HG02571 (cell line): ENCODE measurements at regions not wholly inside any gene's neighbourhood (a gene's known extent, or its start where the extent isn't known, plus 50 kb on each side); places are given as distances from the start of the nearest gene placed in this dataset.

Experiments
- ATAC-seq: cut with Tn5 transposase; IDR thresholded peaks from one replicate; pipeline ENCODE4 v1.9.1; 2021; ENCODE audit warnings: mild to moderate bottlenecking, moderate library complexity; ENCODE audit not compliant: unreplicated experiment

DNA sequence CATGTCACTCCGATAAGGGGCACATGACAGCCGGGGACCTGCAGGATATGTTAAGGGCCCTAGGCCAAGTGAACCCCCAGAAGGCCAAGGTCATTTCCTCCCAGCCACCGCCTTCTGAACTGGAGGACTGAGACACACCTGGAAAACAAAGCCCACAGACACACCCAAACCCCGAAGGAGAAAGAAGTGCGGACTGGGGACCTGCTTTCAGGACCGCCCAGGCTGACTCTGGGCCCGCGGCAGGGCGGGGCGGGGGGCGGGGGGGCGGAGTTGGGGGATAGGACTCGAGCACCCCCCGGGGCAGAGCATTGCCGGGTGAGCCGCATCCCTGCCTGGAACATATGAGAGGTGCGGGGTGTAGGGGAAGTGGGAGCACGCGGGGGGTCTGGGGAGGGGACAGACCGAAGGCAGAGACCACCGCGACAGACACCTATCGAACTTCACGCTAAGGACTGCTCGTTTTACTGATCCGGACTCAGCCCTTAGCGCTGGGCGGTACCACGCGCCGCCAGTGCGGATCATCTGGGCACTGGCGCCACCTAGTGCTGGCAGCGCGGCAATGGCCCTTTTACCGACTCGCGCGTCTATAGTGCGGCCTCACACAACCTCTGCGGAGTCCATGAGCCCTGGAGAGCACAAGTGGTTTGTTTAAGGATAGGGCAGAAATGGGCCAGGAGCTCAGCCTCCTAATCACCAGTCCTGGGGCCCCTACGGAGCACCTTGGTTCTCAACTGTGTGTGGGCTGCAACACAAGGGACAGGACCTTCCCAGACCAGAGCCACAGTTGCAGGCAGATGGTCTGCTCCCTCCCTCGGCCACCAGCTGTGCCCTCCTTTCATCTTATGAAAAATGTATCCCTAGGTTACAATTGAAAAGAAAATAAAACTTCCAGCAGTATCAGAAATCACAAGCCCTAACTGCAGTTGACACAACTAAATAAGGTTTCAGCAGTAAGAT is 157.6 kb downstream of the HERPUD2 start:
- ATAC-seq, result peak; percentile 96

DNA sequence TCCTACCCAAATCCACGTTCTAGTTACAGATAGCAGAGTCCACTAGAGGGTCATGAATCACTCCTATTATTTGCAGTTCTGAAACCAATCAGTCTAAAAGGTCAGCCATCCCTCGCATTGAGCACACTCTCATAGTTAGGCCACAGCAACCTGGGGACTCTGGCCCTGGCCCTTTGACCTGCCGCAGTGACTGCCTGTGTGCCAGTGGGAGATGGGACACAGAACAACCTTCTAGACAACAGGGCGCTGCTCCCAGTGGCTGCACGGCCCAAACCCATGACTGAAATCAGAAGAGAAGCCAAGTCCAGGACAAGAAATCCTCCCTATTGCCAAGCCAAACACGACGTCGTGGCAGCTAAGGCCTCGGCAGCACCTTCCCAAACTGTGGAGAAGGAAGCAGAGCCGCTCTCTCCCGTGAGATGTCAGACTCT is 158.5 kb downstream of the HERPUD2 start:
- no peak for ATAC-seq

DNA sequence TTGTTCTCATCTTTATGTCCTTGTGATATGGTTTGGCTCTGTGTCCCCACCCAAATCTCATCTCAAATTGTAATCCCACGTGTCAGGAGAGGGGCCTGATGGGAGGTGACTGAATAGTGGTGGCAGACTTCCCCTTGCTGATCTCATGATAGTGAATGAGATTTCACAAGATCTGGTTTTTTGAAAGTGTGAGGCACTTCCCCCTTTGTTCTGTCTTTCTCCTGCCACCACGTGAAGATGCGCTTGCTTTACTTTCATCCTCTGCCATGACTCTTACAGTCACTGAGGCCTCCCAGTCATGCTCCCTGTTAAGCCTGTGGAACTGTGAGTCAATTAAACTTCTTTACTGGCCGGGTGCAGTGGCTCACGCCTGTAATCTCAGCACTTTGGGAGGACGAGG is 161.0 kb downstream of the HERPUD2 start:
- ATAC-seq, result no peak

DNA sequence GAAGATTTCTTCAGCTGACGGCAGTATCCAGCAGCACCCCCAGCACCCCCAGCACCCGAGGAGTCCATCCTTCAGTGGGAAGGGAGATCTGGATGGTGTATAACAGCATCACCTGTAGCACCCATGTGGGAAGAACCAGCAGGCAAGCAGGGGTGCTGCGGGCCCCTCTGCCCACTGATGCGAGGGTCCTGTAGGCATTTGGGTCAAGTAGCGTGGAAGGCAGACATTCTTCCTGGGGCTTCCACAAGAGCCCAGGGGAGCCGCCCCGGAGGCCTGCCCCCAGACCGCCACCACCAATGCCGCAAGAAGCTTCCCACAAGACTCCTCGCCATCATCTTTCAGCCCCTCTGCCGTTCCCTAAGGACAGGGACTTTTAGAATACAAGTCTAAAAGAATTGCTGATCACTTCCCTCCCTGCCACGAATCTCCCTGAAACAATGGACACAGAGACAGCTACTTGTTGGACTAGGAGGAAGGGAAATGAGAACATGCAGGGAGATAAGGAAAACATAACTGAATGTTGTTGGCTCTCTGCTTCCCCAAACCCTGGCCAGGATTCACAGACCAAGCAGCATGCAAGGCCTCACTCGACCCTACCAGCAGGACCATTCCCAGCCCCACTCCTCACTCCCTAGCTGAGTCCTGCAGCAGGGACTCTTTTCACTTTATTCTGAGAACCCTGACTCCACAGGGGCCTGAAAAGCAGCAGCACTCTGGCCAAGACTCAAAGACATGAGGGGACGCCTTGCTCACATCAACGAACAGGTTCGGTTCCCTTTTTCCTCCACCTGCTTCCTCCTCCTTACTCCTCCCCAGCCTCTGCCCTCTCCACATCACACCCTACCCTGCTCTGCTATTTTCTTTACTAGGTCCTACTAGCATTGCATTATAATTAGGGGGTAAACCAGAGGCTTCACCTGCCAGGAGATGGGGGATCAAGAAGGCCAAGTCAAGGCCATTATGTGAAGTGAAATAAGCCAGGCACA is 164.5 kb downstream of the HERPUD2 start:
- no peak for ATAC-seq

DNA sequence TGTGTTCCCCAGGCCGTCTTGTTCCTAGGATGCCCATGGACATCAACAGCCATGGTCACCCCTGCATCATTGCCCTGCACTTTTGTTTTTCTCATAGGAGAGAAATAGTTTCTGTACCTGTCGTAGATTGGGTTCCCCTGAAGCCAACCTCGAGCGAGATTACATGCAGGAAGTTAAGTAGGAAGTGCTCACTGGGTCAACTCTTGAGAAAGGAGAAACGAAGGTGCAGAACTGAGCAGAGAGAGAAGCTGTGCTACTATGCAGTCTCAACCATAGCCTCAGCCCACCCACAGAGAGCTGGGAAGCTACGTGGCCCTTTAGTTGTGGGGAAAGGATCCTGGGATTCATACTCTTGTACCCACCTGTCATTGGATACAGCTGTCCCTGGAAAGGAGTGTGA is 165.2 kb downstream of the HERPUD2 start:
- no peak for ATAC-seq

DNA sequence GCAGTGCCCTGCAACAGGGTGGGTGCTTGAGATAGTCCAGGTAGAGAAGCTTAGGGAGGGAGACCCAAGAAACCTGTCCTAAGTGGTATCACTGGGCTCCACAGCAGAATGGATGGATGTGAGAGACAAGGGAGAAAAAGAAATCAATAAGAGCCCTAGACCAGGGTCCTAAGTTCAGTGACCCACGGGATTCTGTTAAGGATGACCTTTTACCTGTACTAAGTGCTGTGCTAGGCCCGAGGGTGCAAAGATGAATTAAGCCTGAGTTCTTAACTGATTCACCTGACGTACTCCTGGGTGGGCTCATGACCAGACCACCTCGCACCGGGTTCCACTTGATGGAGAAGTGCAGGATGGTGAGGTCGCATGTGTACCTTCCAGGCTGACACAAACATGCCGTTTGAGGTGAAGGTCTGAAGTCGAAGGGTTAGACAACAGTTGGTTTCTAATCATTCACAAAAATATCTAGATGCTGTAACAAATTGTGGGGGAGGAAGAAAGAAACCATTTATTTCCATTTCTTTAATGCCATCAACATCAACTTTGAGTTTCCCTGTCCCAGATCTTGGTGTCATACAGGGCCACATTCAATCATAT is 166.5 kb downstream of the HERPUD2 start:
- ATAC-seq, result no peak

DNA sequence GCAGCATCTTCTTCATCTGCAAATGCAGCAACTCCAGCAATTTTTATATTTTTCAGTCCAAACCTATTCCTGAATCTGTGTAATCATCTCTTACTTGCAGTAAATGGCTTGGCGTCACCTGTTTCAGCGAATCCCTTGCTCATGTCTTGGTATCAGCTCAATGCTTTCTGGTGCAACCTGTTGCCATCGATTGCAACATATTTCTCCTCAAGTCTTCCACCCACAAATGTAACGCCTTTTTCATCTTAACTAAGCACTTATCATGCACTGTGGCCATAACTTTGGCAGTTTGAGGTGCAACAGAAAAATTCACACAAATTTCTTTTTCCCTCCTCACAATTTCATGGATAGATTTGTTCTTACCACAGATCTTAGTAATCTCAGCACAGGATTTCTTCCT is 168.3 kb downstream of the HERPUD2 start:
- no peak for ATAC-seq

DNA sequence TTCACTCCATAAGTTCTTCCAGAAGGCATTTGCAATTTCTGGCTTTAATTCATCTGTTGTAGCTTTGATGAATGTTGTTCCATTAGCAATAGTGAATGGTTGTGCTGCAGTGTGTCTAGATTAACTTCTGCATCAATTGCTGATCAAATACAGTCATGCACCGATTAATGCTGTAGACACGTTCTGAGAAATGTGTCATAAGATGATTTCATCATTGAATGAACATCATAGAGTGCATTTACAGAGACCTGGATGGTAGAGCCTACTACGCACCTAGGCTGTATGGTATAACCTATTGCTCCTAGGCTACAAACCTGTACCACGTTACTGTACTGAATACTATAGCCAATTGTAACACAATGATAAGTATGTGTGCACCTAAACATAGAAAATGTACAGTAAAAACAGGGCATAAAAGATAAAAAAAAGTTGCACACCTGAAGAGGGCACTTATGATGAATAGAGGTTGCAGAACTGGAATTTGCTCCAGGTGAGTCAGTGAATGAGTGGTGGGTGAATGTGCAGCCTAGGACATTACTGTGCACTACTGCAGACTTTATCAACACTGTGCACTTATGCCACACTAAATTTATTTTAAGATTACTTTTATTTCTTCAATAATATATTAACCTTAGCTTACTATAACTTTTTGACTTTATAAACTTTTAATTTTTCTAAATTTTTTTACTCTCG is 170.7 kb downstream of the HERPUD2 start:
- no peak for ATAC-seq

DNA sequence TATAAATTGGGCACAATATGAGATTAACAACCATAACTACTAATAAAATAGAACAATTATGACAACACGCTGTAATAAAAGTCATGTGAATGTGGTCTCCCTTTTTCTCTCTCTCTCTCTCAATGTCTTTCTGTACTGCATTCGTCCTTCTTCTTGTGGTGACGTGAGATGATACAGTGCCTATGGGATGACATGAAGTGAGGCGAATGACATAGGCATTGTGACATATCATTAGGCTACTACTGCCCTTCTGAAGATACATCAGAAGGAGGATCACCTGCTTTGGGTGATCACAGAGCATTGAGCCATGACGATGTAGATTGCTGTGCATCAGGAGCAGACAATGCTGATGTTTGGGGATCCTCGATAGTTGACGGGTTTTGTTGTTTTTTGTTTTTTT is 171.6 kb downstream of the HERPUD2 start:
- ATAC-seq, result no peak

DNA sequence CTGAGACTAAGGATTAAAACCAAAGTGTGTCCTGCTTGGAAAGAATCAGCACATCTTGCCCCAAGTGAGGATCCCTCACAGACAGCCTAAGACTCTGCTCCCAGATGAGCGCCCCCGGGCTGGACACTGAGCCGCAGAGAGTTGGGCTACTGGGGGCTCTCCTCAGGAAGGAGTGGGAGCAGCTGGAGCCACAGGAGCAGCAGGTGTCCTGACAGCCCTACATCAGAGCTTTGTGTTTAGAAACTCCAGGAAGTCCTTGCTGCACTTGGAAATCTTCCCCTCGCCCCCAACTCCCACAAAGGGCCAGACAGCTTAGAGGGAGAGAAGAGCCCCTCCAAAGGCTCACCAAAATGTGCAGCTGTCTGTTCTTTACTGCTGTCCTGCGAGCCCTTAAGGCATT is 172.2 kb downstream of the HERPUD2 start:
- no peak for ATAC-seq

DNA sequence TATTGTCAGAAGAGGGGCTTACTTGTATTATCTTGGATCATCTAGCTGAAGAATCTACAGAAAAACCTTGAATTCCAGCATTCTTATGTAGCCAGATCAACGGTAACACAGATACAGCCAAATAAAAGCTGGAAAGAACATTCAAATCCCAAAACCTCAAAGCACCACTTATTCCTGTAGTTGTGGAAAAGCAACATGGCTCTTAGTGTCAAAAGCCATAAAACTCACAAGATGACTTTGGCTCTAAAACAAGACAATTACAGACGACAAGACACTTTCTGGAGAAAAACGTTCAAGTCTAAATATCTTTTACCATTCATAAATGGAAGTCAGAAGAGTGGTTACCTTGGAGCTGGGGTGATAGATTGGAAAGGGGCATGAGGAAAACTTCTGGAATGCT is 173.0 kb downstream of the HERPUD2 start:
- no peak for ATAC-seq

DNA sequence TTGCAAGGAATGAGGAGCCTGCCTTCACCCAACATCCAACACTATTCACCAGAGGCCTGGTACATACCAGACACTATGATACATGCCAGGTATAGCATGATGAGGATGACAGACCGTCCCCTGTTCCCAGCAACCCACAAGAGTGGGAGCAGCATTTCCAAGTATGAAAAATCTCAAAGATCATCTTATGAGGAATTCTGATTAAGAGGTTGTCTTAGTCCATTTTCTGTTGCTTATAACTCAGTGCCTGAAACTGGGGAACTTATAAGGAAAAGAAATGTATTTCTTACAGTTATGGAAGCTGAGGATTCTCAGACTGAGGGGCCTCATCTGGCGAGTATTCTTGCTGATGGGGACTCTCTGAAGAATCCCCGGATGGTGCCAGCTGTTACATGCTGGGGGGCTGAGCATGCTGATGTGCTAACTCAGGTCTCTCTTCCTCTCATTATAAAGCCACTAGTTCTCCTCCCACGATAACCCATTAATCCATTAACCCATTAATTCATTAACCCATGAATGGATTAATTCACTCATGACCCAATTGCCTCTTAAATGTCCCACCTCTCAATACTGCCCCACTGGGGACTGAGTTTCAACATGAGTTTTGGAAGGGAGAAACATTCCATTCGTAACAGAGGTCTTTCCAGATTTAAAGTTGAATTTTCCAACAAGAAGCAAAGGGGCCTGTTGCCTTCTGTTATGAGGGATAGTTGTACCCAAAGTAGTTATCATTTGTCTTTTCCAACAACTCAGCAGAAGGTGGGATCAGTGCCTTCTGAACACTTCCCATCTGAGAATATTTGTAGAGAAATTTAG is 173.9 kb downstream of the HERPUD2 start:
- no peak for ATAC-seq

DNA sequence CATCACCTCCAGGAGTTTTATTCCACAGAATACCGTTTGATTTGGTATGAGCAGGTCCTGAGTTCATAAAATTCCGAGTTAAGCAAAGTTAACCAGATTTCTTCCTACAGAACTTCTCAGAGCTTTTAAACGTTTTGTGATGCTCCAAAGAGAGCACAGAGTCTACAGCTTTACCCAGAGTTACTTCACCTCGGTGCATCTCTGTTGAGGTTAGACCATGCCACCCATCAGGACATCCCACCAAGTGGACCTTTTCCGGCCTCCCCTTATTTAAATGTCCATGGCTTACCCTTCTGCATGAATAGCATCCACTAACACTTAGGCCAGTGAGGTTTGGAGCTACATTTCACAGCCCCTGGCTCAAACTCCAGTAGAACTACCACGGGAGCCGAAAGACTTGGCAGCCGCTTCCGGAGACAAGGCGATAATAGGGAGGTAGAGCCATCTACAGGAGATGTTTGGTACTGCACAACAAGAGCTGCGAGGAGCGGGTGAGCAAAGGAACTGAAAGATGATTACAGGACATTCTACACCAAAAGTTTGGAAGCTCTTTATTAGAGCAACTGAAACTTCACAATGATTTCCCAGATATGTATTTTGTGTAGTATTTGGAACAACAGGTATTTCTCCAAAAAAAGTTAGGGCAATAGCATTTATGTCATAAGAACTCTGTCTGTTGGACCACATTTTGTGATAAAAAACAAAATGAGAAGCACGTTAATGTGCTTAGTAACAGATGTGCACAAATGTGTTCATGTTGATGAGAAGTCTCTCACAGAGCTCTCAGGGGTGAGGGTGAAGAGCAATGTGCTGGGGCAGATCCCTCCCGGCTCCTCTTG is 174.7 kb downstream of the HERPUD2 start:
- no peak for ATAC-seq

DNA sequence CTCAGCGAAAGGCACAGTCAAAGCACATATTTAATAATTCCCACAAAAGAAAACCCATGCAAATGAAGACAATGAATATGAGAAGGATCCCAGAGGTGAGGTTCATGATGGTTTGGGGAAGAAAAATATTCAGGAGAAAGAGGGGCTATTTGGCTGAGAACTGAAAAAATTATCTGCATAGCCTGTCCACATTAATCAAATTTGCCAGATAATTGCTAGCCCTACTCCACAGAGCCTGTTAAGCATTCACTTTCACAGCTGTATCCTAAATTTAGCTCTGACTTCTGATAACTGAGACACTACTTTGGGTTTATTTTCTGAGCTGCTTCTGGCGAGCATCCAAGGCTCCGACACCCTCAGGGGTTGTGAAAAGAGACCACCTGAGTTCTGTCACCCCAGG is 176.2 kb downstream of the HERPUD2 start:
- ATAC-seq, result no peak

DNA sequence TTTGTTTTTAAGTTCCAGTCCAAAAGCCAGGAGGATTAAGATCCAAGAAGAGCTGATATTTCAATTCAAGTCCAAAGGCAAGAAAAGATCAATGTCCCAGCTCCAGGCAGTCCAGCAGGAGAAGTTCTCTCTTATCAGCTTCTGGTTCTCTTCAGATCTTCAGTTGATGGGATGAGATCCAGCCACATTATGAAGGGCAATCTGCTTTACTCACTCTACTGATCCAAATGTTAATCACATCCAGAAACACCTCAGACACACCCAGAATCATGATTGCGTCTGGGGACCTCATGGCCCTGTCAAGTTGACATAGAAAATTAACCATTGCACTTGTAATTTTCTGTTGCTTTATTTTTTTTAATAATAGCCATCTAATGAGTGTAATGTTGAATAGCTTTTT is 178.4 kb downstream of the HERPUD2 start:
- no peak for ATAC-seq

DNA sequence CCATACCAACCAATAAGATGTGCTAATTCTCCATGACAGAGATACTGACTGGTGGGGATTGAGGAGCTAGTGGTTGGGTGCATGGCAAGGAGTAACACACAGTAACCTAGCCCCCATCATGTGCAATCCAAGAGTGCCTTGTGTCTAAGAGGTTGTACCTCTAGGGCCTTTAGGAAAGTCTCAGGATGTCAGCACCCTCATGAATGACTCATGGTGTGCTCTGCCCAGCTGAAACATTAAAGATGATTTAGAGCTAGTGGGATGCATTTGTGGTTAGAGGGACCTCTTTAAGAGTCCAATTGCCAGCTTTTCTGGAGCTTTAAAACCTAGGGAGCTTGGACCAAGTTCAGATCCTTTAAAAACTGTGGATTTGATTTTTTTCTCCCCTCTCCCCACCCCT is 181.1 kb downstream of the HERPUD2 start:
- ATAC-seq, result no peak

DNA sequence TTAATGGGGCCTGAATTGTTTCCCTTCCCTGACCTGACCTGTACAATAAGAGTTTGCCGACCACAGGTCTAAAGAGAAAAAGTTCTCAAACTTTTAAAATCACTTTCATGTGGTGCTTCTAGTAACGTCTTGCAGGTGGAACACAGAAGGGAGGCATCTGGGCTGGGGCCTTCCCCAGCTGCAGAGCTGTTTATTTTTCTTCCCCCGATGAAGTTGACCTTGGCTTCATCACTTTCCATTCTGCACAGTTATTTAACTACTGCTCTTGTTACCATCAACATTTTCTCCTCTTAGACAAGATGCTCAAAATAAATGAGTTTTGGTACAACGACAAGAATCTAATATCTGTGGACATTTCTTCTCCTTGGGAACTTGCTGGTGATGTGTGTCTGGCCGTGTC is 181.7 kb downstream of the HERPUD2 start:
- no peak for ATAC-seq

DNA sequence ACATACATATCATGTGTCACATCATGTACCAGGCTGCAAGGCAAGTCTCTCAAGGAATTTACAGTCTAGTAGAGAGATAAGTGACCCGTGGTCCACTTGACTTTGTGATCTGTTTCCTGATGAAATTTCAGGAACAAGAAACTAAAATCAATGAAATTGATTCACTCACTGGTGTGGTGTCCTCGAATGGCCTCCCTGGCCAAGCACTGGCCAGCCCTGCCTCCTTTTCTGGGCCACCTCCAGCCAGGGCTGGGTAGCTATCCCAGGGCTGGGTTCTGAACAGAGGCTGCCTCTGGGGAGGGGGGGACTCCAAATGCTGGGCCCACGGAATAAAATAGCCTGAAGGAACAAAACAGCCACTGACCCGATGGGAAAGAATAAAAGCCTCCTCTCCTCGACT is 182.2 kb downstream of the HERPUD2 start:
- ATAC-seq, result no peak
